NOMO-1 treated with DMSO at 0.1 percent for 48 hours (cell line): ENCODE measurements at regions not wholly inside any gene's neighbourhood (a gene's known extent, or its start where the extent isn't known, plus 50 kb on each side); places are given as distances from the start of the nearest gene placed in this dataset.
A peak's percentile ranks its signal among the peaks of the same experiment; 100 is the strongest.
"Not testable (repeated sequence)": the region's sequence is repeated elsewhere in the genome, so short reads cannot be mapped to it uniquely, and the experiment has no call there.

Experiments used
- DNase-seq: peaks from one replicate; lab custom pipeline; 2025; ENCODE audit not compliant: unreplicated experiment; lab: John Stamatoyannopoulos, UW

DNA sequence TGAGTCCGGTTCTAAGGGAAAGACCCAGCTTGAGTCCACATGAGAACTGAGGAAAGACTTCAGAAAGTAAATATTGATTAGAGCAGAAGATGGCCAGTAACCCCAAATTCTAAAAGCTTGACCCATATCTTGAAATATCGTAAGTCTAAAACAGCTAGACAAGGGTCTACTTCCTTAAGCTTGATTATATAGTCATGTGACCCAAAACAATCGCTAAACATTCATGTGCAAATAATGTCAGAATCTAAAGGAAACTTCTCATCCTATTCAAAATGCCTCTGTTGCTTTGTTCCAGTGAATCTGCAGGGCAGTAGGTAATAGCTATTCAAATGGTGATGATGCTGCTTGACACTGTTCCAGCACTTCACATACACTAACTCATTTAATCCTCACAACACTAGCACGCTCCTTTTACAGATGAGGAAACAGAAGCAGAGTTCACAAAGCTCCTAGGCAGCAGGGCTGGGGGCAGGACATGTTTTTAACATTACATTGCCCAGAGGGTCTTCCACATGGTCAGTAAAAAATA is 52.6 kb downstream of the TCF20 start:
- DNase-seq: no peak

GRCh38 chr22:42217019-42217751 is 53.3 kb downstream of the TCF20 start:
- no peak for DNase-seq

DNA sequence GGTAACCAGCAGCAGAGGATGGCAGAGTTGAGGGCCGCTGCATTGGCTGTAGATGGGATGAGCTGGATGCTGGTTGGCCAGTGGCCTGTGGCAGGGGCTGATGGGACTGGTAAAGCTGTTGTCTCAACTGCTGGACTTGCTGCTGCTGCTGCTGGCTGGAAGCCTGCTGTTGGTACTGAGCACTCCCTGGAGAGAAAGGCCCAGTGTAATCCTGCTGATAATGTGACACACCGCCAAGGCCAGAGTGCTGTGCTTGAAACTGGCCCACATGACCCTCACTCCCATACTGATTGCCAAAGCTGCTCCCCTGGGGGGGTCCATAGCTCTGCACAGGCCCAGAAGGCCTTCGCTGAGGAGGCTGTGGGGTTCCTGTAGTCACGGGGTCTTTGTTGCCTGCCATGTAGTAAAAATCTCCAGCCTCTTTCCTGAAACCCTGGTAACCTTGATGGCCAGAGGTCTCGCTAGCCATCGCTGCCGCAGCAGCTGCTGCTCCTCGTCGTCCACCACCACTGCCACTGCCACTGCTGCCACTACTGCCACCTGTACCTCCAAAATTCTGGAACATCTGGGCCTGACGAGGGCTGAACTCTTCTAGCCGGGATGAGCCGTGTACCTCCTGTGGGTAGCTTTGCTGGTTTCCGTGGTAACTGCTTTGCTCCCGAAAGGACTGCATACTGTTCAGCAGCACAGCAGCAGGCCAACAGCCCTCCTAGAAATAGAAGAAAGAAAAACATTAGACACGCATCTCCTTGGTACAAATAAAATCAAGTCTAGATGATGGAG is 55.6 kb downstream of the TCF20 start:
- DNase-seq: no peak

DNA sequence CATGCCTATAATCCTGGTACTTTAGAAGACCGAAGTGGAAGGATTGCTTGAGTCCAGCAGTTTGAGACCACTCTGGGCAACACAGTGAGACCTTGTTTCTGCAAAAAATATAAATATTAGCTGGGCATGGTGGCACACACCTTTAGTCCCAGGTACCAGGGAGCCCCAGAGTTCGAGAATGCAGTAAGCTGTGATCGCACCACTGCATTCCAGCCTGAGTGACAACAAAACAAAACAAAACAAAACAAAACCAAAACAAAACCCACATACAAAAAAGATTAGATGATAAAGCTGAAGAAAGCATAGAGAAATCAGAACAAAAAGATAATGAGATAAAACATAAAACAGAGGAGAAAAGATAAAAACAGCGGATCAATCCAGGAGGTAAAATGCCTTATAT is 62.1 kb downstream of the TCF20 start:
- no peak for DNase-seq

DNA sequence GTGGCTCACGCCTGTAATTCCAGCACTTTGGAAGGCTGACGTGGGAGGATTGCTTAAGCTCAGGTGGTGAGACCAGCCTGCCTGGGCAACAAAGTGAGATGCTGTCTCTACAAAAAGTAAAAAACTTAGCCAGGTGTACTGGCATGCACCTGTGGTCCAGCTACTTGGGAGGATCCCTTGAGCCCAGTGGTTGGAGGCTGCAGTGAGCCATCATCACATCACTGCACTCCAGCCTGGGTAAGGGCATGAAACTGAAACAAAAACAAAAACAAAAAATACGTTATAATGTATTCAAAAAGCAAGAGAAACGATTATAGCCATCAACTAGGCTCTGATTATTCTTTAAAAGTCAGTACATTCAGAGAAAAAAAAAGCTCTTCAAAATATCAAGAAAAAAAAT is 62.5 kb downstream of the TCF20 start:
- DNase-seq: no peak

DNA sequence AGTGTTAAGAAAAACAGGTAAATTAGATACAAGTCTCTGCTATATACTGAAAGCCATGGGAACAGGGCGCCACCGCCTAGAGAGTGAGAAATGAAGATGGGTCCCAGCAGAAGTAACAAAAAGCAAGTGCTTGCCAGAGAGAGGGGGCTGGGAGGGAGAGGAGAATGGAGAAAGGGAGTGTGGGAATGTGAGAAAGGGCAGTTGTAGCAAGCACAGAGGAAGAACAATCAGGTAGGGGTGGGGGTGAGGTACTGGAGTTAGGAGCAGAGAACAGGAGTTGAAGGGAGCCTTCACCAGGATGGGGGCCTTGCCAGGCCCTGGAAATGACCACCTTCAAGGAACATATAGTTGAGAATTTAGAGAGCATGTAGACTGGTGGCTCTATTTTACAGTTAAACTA is 66.8 kb downstream of the TCF20 start:
- no peak for DNase-seq

GRCh38 chr22:42202669-42203068 is 67.8 kb downstream of the TCF20 start:
- peak; percentile 4 for DNase-seq

DNA sequence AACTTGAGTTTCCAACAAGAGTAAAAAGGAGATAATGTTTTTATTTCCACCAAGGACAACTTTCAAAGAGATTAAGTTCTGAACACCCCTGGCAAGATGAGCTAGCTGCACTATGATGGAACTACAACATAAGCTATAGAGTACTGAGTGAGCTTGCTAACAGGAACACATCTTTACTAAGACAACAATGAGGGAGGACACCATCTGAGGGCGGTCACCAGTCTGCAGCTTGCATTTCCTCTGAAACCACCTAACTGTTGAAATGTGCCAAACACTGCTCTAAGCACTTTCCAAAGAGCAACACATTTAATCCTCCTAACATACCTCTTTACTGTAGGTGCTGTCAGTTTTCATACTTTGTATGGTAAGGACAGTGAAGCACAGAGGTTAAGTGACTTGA is 68.4 kb downstream of the TCF20 start:
- no peak for DNase-seq

- DNase-seq: no peak
These were observed 68.4 kb upstream of the CYP2D6 start for GRCh38 chr22:42199025-42199424.

DNA sequence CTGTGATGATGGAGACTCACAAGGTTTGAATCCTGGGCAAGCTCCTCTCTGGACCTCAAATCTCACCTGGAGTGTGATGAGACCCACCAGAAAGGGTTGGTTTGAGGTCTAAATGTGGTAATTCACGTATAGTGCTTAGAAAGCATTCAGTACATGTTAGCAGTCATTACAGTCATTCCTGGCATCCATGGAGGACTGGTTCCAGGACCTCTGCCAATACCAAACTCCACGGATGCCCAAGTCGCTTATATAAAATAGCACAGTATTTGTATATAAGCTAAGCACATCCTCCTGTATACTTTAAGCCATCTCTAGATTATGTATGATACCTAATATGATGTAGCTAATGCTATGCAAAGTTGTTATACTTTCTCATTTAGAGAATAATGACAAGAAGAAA is 67.6 kb upstream of the CYP2D6 start:
- DNase-seq: no peak

DNA sequence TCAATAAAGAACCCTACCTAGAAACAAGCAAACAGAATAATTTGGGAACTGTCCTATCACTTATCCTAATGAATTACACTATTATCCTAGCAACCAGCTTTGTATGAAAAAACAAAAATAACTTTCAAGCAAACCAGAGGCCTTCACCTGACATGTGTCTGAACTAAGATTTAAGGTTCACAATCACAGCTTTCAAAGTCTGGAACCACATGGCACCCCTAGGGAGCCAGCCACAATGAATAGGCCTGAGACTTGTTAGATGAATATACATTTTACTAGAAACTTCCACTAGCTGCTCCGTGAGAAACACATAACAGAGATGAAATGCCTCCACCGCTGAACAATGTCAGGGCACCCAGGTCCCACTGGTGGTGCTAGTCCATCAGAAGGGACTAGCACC is 65.8 kb upstream of the CYP2D6 start:
- no peak for DNase-seq

DNA sequence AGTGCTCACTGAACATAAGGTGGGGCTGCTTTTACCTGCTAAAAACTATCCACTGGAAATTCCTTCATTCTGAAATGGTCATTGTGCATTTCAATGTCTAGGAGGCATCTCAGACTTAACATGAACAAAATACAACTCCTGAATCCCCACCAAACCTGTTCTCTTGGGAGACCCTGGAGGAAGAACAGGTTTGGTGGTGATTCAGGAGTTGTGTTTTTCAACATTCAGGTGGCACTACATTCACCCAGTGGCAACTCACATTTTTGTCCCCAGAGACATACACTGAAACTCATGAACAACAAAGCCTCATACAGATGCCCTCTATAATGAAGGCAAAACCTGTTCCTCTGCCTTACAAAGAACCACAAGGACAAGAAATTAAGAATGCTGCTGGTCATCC is 64.3 kb upstream of the CYP2D6 start:
- DNase-seq: no peak

GRCh38 chr22:42194104-42194851 is 63.7 kb upstream of the CYP2D6 start:
- no peak for DNase-seq

DNA sequence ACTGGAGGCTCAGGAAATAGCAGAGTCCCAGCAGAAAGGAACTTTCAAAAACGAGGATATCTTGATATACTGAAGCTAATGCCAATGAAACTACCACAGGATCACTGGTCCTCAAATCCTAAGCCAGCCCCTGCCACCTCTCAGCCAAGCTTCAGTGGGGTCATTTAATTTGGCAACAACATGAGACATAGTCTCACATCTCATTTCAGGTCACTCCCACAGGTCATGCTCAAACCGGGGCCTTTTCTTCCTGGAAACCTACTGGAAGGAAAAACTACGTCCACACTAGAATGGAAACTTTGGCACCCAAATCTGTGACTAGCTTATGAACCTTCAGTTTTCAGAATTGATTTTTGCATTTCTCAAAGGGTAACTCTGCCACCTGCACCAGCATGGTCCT is 61.9 kb upstream of the CYP2D6 start:
- DNase-seq: no peak

DNA sequence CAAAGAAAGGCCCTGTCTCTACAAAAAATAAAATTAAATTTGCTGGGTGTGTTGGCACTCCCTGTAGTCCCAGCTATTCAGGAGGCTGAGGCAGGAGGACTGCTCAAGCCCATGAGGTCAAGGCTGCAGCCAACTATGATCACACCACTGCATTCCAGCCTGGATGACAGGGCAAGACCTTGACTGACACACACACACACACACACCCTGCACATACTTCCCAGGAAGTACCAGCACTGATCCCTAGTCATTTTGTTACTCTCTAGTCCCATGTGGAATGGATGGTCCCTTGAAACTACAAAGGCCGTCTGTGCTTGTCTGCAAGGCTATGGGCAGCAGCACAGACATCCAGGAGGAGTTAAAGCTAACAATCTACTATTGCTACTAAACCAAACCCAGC is 59.7 kb upstream of the CYP2D6 start:
- no peak for DNase-seq

- no peak for DNase-seq
These were observed 59.2 kb upstream of the CYP2D6 start for GRCh38 chr22:42189761-42190160.

DNA sequence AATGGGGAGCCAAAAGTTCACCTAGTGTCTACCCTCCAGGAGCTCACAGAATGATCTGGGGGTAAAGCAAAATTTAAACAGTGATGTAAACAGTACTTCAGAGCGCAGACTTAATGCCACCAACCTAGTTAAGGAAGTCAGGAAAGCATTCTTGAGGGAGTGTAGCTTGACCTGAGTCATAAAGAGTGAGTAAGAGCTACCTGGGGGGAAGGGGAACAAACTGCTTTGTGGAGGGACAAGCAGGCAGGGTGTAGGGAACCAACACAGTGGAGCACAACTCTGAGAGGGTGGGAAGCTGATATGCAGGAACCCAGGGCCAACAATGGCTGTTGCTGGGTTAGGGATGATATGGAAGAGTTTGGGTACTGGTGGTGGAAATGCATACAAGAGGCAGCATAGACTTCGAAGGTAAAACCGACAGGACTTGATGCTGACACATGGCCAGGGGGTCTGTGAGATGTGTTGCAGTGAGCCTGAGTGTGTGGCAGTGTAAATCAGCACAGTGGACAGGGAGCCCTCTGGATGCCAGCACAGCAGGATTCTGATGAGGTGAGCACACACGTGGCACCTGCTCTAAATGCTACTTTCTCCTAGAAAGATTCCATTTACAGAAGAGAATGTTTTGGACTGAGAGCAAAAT is 58.3 kb upstream of the CYP2D6 start:
- DNase-seq: no peak

DNA sequence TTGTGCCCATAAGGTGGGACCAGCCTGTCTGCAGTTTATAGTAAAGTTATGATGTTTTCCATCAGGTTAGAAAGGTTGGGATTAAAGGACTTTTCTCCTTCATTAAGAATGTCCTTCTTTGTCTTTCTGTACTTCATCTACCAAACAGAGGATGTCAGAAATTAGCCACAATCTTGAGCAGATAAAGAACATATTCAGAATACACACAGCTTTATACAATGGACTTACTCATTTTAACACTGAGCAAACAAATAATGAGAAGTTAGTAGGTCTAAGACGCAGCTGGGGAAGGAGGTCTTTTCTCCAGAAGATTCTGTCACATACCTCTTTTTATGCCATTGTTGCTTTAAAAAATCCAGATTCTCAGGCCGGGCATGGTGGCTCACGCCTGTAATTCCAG is 57.0 kb upstream of the CYP2D6 start:
- no peak for DNase-seq

GRCh38 chr22:42185915-42186439 is 55.4 kb upstream of the CYP2D6 start:
- no peak for DNase-seq

DNA sequence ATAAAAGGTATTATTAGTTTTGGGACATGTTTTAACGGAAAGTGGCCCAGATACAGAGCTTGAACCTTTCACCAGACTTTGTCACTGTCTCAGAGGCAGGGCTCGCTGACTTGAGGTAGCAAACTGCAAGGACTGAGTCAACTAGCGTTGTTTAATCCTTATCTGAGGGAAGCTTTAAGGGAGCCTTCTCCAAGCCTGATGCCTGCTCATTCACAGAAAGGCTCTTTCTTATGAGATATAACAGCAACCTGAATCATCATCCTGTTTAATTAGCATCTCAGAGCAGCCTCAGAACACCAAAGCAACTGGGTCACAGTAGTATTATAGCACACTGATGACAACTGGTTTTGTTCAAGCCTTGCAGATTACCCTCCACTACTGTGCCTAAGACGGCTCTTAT is 54.2 kb upstream of the CYP2D6 start:
- no peak for DNase-seq

- not testable (repeated sequence) for DNase-seq
These were observed 53.0 kb upstream of the CYP2D6 start for GRCh38 chr22:42183461-42184059.
